ENCODE measurements at regions not wholly inside any gene's neighbourhood (a gene's known extent, or its start where the extent isn't known, plus 50 kb on each side); places are given as distances from the start of the nearest gene placed in this dataset.

DNA sequence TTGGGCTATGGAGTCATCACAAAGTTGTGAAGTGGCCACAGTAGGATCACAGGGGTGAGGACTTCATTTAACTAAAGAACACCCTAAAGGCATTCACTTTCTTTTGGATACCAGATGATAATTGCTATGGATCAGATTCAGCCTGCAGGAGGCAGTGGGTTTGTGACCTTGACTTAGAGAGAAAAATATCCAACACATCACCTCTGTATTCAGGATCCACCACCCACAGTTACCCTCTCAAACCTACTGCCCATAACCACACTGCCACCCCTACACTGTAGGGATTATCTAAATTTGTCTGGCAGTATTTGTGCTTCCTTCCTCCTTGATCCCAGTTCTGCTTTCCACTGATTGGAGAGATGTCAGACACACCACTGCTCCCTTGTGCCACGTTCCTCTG is 269.4 kb downstream of the MYCN start:
- TF ChIP-seq, protein P1, sequence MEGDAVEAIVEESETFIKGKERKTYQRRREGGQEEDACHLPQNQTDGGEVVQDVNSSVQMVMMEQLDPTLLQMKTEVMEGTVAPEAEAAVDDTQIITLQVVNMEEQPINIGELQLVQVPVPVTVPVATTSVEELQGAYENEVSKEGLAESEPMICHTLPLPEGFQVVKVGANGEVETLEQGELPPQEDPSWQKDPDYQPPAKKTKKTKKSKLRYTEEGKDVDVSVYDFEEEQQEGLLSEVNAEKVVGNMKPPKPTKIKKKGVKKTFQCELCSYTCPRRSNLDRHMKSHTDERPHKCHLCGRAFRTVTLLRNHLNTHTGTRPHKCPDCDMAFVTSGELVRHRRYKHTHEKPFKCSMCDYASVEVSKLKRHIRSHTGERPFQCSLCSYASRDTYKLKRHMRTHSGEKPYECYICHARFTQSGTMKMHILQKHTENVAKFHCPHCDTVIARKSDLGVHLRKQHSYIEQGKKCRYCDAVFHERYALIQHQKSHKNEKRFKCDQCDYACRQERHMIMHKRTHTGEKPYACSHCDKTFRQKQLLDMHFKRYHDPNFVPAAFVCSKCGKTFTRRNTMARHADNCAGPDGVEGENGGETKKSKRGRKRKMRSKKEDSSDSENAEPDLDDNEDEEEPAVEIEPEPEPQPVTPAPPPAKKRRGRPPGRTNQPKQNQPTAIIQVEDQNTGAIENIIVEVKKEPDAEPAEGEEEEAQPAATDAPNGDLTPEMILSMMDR (IDR thresholded peaks at IDR 0.05): no peak
- TF ChIP-seq POLR2A (IDR thresholded peaks at IDR 0.05): no peak

Data from thyroid gland (tissue), 4 donors.